NCI-H1092 treated with DMSO at 0.1 percent for 48 hours (cell line): ENCODE measurements at regions not wholly inside any gene's neighbourhood (a gene's known extent, or its start where the extent isn't known, plus 50 kb on each side); places are given as distances from the start of the nearest gene placed in this dataset.
A peak's percentile ranks its signal among the peaks of the same experiment; 100 is the strongest.

Experiments
- DNase-seq: peaks from one replicate; lab custom pipeline; 2025; lab: John Stamatoyannopoulos, UW

DNA sequence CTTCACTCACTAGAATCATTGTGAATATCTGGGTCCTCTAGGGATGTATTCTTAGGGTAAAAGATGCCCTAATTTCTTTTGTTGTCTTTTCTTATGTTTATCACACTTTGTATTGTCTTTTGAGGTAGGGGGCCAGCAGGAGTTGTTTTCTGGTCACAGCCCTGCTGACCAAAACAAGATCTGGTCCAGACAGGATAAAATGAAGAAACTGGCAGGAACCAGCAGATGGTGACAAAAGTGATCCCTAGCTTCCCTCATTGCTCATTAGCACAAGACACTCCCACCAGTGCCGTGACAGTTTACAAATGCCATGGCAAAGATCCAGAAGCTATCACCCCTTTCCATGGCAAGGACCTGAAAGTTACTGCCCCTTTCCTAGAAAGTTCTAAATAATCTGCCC is 81.7 kb upstream of the CCDC85A start:
- no peak for DNase-seq

DNA sequence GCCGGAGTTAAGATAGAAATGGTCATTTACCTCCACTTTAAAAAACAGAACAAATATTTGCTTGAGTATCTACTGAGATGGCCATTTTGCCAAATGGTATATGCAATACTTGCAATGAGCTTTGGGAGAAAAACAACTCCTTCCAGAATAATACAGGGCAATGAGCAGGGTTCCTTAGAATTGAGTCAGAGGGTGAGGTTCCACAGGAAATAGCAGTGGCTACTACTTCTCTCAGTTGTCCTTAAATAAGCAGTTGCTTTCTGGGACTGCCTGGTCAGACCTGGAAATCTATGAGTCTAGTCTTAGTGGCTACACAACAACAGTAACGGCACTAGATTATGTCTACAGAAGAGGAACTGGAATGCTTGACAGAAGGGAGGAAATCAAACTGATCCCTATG is 80.9 kb upstream of the CCDC85A start:
- no peak for DNase-seq

DNA sequence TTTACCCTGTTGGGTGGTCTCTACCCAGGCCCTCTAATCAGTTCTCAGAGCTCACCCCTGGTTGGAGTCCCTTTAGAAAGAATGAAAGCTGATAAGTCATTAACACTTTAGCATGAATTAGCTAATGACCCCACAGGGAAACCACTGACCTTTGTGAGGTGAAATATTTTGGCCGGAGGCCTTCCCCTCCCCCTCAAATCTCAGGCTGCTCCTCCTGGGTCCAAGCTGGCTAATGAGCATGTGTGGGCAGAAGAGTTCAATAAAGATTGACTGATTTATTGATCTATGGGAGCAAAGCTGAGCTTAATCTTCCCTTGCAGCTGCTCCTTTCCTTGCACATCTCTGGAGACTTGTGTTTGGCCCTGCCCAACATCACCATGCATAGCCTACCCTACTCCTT is 78.8 kb upstream of the CCDC85A start:
- no peak for DNase-seq

DNA sequence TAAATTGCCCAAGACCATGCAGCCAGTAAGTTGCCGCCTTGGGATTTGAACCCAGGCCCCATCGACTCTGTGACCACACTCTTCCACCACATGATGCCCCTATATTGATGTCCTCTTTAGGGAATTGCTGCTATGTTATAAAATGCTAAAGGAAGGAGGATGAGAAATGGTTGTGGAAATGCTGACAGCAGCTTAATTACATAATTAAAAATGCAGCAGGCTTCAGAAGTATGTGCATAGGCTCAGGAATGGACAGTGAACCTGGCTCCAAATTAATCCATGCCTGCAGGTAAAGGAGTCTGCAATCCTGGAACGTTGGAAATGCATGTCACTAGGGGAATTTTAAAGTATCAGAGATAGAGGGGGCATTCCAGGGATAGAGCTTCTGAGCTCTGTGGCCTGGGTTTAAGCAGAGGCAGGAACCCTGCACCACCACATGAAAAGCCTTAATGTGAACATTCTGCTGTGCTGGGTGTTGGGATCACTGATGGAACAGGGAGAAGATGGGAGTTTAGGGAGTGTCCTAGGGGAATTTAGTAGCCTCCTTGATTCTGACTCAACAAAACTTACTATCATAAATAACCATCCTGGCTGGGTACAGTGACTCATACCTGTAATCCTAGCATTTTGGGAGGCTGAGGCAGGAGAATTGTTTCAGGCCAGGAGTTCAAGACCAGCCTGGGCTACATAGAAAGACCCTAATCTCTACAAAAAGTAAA is 76.1 kb upstream of the CCDC85A start:
- DNase-seq: no peak

DNA sequence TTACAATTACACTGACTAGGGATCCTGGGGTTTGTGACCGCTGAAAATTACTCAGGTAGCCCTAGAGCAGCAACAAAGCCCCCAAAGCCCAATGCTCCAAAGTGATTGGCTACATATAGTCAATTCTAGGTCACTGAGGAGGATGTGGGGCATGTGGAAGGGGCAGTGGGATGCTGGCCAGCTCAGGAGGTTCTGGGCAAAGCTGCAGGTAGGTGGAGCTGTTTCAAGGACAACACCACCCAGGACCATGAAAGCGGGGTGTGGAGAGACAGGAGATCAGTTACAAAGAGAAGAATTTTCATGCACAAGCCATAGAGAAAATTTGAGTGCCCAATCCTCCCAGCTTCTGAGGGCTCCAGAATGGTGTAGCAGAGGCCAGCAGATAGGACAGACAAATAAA is 75.0 kb upstream of the CCDC85A start:
- no peak for DNase-seq

DNA sequence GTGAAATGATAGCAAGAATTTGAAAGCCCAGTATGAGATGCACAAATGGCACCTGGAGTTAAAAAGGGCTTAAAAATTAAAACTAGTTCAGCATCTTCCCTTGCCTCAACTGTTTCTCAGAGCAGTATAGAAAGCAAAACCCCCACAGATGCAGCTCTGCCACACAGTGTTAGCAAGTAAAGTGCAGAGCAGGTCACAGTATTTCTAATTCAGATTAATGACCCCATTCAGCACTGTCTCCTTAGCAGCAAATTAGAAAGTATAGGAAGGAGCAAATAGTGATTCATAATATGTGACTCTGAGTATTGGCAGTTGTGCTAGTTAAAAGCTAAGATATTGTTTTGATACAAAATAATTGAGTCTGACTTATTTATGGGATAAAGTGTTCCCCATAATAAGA is 73.8 kb upstream of the CCDC85A start:
- DNase-seq: no peak

DNA sequence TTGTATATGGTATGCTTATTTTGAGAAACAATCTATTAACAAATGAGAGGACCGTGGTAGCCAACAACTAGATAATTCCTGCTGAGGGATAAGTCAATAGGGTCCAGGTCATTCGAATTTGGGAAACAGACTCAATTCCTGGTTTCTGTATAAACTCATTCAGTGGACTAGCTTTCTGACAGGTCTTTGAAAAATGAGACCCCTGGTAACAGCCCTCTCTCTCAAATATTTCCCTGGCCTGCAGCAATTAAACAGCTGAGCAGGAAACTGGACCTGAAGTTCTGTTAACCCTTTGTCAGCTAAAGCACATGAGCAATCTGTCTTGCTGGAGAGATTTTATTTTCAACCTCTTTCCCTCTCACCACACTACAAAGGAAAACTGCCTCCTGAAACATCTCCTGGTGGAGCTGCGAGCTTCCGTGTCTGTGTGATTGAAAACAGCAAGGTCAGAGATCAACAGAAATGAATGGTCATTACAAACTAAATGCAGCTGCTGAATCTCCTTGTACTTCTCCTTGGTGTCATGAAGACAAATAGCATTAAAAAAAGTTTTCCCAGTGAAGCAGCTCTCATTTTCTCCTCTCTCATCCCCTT is 70.3 kb upstream of the CCDC85A start:
- no peak for DNase-seq

DNA sequence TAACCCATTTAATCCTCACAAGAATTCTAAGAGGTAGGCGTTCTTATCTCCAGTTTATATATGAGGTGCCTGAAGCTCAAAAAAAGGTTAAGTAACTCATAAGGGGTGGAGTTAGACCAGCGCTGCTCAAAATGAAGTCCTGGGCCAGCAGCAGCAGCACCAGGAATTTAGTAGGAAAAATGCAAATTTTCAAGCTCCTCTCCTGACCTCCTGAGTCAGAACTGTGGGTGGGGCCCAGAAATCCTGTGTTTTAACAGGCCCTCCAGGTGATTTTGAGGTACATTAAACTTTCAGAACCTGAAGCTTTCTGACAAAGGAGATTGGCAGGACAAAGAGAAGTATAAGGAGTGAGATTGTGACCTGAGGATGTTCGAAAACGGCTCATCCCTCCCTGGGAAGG is 66.0 kb upstream of the CCDC85A start:
- DNase-seq: no peak

DNA sequence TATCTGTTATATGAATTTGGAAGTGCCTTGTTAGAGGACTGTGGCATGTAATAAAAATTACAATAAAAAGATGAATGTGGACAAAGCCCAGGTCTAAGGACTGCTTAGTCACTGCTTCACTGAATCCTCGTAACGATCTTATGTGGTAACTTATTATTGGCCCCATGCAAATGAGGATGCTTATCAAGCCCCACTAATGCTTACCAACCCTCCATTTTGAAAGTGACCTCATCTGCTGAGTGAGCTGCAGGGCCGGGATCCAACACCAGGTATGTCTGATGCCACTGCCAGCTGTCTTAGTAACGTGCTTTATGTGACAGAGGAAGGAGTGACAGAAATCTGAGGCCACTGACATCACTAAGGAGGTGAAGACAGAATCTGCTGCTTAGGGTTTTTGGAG is 65.3 kb upstream of the CCDC85A start:
- no peak for DNase-seq

DNA sequence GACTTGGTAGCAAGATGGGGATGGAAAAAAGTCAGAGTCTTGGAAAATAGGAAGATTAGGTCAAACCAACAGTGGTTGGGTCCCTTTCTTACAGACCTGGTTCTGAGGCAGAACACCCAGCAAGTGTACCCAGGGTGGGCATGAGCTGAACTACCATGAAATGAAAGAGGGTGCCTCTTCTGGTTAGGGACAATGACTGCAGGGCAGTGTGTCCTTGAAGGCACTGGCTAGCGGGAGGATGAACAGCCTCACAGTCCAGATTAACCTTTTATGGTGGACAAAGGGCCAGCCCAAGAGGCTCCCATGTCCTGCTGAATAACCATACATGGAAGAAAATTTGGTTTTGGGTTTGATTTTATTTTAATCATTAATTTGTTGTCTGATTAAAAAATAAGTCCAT is 61.8 kb upstream of the CCDC85A start:
- DNase-seq: no peak

DNA sequence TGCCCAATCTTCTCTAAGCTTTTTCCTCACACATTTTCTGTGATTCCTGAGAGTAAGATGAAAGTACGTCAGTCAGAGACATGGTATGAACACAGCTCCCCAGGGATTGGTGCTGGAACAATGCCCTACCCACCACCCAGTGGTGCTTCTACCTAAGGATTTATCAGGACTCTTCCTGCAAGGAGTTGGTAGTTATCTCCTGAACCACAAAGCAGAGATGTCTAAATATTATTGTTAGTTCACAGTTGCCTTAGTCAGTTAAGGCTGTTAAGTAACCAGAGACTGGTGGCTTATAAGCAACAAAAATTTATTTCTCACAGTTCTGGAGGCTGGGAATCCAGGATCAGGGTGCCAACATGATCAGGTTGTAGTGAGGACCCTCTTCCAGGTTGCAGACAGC is 60.3 kb upstream of the CCDC85A start:
- no peak for DNase-seq

DNA sequence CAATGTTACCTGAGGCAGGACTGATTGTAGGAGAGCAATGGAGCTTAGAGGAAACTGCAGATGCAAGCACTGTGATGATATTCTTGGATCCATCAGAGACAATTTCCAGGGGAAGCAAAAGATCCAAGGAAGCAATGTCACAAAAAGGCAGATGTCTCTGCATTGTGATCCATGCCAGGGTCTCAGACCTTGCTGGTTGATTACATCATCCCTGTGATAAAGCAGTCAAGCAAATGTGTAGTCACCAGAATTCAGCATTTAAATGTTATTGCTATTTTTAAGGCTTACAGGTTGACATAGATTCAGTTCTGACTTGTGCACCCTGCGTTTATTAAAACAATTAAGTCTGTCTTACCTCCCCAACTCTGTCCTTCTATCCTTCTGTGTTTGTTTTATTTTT is 56.8 kb upstream of the CCDC85A start:
- DNase-seq: peak; percentile 74

DNA sequence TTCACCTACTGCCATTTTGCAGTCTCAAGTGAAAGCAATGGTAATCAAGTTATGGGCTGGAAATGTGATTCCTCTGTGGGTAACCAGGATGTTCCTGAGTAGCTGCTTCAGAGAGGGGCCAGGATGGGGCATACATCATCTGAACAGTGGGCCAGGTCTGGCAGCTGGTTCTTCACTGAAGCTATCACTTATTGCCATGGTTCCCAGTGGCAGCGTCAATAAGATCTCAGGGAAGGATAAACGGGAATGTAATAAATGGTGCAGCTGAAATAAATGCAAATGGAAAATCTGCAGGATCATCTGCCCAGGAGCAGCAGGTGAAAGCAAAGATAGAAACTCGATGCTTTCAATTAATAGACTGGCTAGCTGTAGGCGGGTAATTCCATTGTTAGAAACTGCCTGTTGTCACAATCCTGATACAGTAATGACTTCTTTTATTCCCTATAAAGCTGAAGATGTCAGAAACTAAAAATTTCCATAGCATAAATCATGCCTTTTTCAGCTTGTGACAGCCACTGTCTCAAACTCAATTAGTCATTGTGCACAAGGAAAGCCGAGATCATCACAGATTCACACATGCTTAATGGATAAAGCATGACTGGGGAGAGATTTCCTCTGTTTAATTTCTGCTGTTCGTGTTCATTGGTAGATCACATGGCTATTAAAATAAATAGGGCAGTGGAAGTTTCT is 56.2 kb upstream of the CCDC85A start:
- peak; percentile 85 for DNase-seq

DNA sequence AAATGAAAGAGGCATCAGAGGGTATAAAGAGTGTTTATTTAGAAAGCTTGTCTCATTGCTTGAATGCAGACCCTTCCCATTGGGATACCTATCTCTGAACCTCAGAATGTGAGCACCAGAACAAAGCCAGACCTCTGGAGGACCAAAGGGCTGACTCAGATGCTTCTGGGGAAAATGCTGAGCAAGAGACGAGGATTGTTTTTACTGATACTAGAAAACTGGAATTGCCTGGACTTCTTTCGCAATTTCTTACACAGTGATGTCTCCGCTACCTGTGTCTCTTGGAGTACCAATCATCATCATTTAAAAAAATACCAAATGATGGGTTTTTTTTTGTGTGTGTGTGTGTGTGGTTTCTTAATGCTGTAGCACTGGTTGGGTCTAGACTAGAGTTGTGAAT is 55.6 kb upstream of the CCDC85A start:
- DNase-seq: peak; percentile 77

DNA sequence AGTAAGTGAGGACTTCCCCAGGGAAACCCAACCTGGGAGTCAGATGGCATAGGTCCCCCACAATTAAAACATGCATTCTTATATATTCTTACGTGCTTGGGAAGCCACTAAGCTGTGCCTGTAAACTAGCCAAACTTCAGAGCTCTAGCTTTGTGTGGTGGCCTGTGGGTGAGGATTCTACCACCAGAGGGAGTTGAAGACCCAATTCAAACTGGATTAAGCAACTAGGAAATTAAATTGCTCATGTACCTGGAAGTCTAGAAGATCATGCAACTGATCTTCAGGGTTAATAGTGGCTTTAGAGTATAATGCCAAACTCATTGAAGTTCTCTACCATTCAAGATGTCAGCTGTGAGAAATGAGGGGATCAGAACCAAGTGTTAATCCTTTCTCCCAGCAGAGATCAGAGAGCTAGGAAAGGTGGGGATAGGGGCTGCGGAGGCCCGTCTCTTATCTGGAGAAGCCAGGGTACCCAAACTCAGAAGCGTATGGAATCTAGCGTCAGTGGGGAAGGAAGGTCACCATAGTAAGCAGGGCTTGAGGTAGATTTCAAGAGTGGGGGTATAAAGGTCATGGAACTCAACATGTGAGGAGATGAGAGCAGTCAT is 53.2 kb upstream of the CCDC85A start:
- peak; percentile 7 for DNase-seq

DNA sequence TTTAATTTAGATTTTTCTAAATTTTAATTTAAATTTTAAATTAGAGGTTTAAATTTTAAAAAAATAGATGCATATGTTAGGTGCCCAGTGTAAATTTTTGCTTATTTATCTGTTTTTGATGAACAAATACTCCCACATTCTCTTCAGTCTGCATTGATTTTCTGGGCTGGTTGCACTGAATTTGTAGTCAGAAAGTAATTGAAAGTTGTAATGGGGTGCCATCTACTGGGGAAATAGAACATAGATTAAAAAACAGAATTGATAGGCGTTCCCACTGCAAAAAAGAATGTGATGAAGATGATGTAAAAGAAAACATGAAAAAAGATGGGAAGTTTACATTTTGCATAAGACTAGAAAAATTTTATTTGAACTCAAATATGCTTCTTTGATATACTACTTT is 51.7 kb upstream of the CCDC85A start:
- peak; percentile 62 for DNase-seq

DNA sequence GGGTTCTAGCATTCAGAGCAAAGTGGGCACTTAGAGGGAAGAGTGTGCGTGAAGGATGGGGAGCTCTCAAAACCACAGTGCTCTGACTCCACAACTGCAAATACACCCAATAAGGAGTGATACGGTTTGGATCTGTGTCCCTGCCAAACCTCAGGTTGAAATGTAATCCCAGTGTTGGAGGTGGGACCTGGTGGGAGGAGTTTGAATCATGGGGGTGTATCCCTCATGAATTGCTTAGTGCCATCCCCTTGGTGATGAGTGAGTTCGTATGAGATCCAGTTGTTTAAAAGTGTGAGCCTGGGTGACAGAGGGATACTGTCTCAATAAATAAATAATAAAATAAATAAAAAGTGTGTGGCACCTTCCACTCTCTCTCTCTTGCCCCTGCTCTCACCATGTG is 50.3 kb upstream of the CCDC85A start:
- no peak for DNase-seq

DNA sequence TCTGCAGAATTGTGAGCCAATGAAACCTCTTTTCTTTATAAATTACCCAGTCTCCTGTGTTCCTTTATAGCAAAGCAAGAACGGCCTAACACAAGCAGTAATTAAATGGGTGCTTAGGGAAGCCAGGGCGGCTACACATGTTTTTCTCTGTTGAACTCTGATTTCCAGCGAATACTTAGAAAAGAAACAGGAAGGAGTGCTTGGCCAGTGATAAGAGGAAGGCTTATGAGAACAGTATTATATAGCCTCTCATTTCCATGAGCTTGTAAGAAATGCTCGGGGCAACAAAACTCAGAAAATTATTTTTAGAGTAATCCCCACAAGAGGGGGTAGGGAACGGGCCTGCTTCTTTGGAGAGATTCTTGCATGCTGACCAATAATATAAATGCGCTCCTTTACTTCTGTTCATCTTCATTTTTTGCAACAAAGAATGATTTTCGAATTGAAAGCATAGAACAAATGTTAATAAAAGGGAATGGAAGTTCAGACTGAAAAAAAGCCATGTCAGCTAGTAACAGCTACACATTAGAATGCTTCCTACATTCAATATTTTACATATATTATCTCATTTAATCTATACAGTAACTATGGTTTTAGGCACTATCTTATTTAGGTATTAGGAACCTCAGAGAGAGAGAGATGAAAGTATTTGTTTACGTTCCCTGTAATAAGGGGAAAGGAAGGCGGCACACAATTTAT is 49.7 kb upstream of the CCDC85A start:
- no peak for DNase-seq
